H9 (cell line): ENCODE measurements at regions not wholly inside any gene's neighbourhood (a gene's known extent, or its start where the extent isn't known, plus 50 kb on each side); places are given as distances from the start of the nearest gene placed in this dataset.

Source experiments
- DNase-seq: peaks from one replicate; pipeline ENCODE4 v3.0.0-alpha.2; 2017
- H2AFZ ChIP-seq: one replicate; pipeline ENCODE4 v1.6.1; 2013; ENCODE audit warnings: mild to moderate bottlenecking, low read length, control low read depth, moderate library complexity
- H2AK5ac ChIP-seq: 2 replicates; pipeline ENCODE4 v1.6.1; 2013; ENCODE audit warnings: low read length, control low read depth, mixed read lengths; ENCODE audit not compliant: insufficient read length
- H2BK120ac ChIP-seq: one replicate; pipeline ENCODE4 v1.6.1; 2013; ENCODE audit warnings: low read depth, mild to moderate bottlenecking, low read length, control low read depth, inconsistent platforms; ENCODE audit not compliant: poor library complexity, severe bottlenecking
- H2BK12ac ChIP-seq: 2 replicates; pipeline ENCODE4 v1.6.1; 2013; ENCODE audit warnings: low read length, control low read depth, mixed read lengths, low read depth; ENCODE audit not compliant: insufficient read length
- H2BK15ac ChIP-seq: 2 replicates; pipeline ENCODE4 v1.6.1; 2013; ENCODE audit warnings: low read depth, low read length, control low read depth
- H2BK20ac ChIP-seq: one replicate; pipeline ENCODE4 v1.6.1; 2013; ENCODE audit warnings: low read depth, mild to moderate bottlenecking, low read length, control low read depth, inconsistent platforms; ENCODE audit not compliant: poor library complexity, severe bottlenecking
- H2BK5ac ChIP-seq: 2 replicates; pipeline ENCODE4 v1.6.1; 2013; ENCODE audit warnings: low read length, control low read depth, mixed read lengths; ENCODE audit not compliant: insufficient read length
- H3K14ac ChIP-seq: 2 replicates; pipeline ENCODE4 v1.6.1; 2013; ENCODE audit warnings: low read length, control low read depth; ENCODE audit not compliant: insufficient read depth
- H3K18ac ChIP-seq: 2 replicates; pipeline ENCODE4 v1.6.1; 2013; ENCODE audit warnings: low read depth, mild to moderate bottlenecking, mixed read lengths, low read length, control low read depth; ENCODE audit not compliant: insufficient read length
- H3K23ac ChIP-seq: 2 replicates; pipeline ENCODE4 v1.6.1; 2013; ENCODE audit warnings: low read length, control low read depth, mixed read lengths, low read depth; ENCODE audit not compliant: insufficient read length
- H3K23me2 ChIP-seq: 2 replicates; pipeline ENCODE4 v1.6.1; 2013; ENCODE audit warnings: low read depth, mild to moderate bottlenecking, mixed read lengths, low read length, control low read depth; ENCODE audit not compliant: insufficient read length, poor library complexity, severe bottlenecking
- H3K27ac ChIP-seq: 2 replicates; pipeline ENCODE4 v1.5.1; 2013; ENCODE audit warnings: low read length, control low read depth, mixed read lengths, low read depth; ENCODE audit not compliant: insufficient read length
- H3K27me3 ChIP-seq: 2 replicates; pipeline ENCODE4 v1.6.1; 2013; ENCODE audit warnings: low read length, control low read depth, inconsistent platforms; ENCODE audit not compliant: insufficient read depth
- H3K4ac ChIP-seq: 2 replicates; pipeline ENCODE4 v1.6.1; 2013; ENCODE audit warnings: low read depth, mild to moderate bottlenecking, control low read depth, inconsistent platforms, low read length, moderate library complexity
- H3K4me1 ChIP-seq: 2 replicates; pipeline ENCODE4 v1.6.1; 2013; ENCODE audit warnings: low read length, control low read depth, inconsistent platforms; ENCODE audit not compliant: insufficient read depth
- H3K4me2 ChIP-seq: 2 replicates; pipeline ENCODE4 v1.6.1; 2013; ENCODE audit warnings: low read length, control low read depth, mixed read lengths; ENCODE audit not compliant: insufficient read length, insufficient read depth
- H3K56ac ChIP-seq: 2 replicates; pipeline ENCODE4 v1.6.1; 2013; ENCODE audit warnings: low read depth, mild to moderate bottlenecking, mixed read lengths, low read length, control low read depth; ENCODE audit not compliant: insufficient read length
- H3K79me1 ChIP-seq: 2 replicates; pipeline ENCODE4 v1.6.1; 2013; ENCODE audit warnings: low read depth, mild to moderate bottlenecking, moderate library complexity, low read length, control low read depth, inconsistent platforms; ENCODE audit not compliant: insufficient read depth, poor library complexity, severe bottlenecking
- H3K79me2 ChIP-seq: 2 replicates; pipeline ENCODE4 v1.6.1; 2013; ENCODE audit warnings: low read length, control low read depth, inconsistent platforms; ENCODE audit not compliant: insufficient read depth
- H3K9ac ChIP-seq: 2 replicates; pipeline ENCODE4 v1.6.1; 2013; ENCODE audit warnings: low read length, control low read depth, mixed read lengths; ENCODE audit not compliant: insufficient read length; ENCODE audit errors: extremely low read depth
- H3K9me3 ChIP-seq: one replicate; pipeline ENCODE4 v1.6.1; 2013; ENCODE audit warnings: low read depth, low read length, inconsistent platforms; ENCODE audit not compliant: control insufficient read depth
- H3T11ph ChIP-seq: one replicate; pipeline ENCODE4 v1.6.1; 2013; ENCODE audit warnings: mild to moderate bottlenecking, low read length, control low read depth, inconsistent platforms
- H4K20me1 ChIP-seq: one replicate; pipeline ENCODE4 v1.6.1; 2013; ENCODE audit not compliant: control insufficient read depth, insufficient read length, insufficient read depth
- H4K5ac ChIP-seq: 2 replicates; pipeline ENCODE4 v1.6.1; 2013; ENCODE audit warnings: low read depth, mild to moderate bottlenecking, mixed read lengths, low read length, control low read depth; ENCODE audit not compliant: insufficient read length
- H4K8ac ChIP-seq: replicated peaks from 2 replicates; pipeline ENCODE4 v1.6.1; 2013; ENCODE audit warnings: low read length, control low read depth, mixed read lengths, low read depth; ENCODE audit not compliant: insufficient read length
- H4K91ac ChIP-seq: 2 replicates; pipeline ENCODE4 v1.6.1; 2013; ENCODE audit warnings: low read depth, mild to moderate bottlenecking, moderate library complexity, mixed read lengths, low read length, control low read depth; ENCODE audit not compliant: insufficient read length
- H3K27ac Mint-ChIP-seq, 3 experiments: 2 replicates in 2 of 3; 3 replicates in 1 of 3; pipeline ENCODE4 v1.8.0; 2020 to 2021; ENCODE audit warnings: mixed read lengths in 3 of 3, mild to moderate bottlenecking in 1 of 3, moderate library complexity in 1 of 3
- H3K27me3 Mint-ChIP-seq: 2 replicates; pipeline ENCODE4 v1.8.0; 2021; ENCODE audit warnings: low read depth, mild to moderate bottlenecking, moderate library complexity, mixed read lengths
- H3K36me3 Mint-ChIP-seq, 3 experiments: 2 replicates in 2 of 3; 3 replicates in 1 of 3; pipeline ENCODE4 v1.8.0; 2020 to 2021; ENCODE audit warnings: low read depth in 3 of 3, mixed read lengths in 3 of 3; ENCODE audit not compliant: insufficient read depth in 1 of 3
- H3K4me1 Mint-ChIP-seq, 2 experiments: 2 replicates each; pipeline ENCODE4 v1.8.0; 2020; ENCODE audit warnings: mixed read lengths in 2 of 2
- H3K4me3 Mint-ChIP-seq, 2 experiments: 2 replicates in 1 of 2; 3 replicates in 1 of 2; pipeline ENCODE4 v1.8.0; 2020 to 2021; ENCODE audit warnings: mild to moderate bottlenecking in 2 of 2, mixed read lengths in 2 of 2, moderate library complexity in 1 of 2
- H3K9me3 Mint-ChIP-seq, 2 experiments: 2 replicates in 1 of 2; 3 replicates in 1 of 2; pipeline ENCODE4 v1.8.0; 2020; ENCODE audit warnings: mild to moderate bottlenecking in 2 of 2, mixed read lengths in 2 of 2, moderate library complexity in 1 of 2
- CTCF ChIP-seq: fragments of 200-600 bp; sonication (generic); conservative IDR thresholded peaks from 3 replicates; pipeline ENCODE4 v1.8.0; 2021; ENCODE audit warnings: antibody characterized with exemption, mild to moderate bottlenecking
- WGBS: extraction: QIAGEN DNeasy Blood & Tissue Kit; methylation state at CpG from one replicate; pipeline ENCODE4 v1.1.7; 2013; ENCODE audit warnings: missing lambda C conversion rate, low lambda C conversion rate, mixed read lengths; ENCODE audit not compliant: insufficient read length; ENCODE audit errors: extremely low coverage; 5-methylcytosine and 5-hydroxymethylcytosine counted together

- H3K23ac ChIP-seq: no peak overlapping the region
- H3K27ac ChIP-seq: no peak overlapping the region
Observed at GRCh38 chr16:11471548-11471947, 115.2 kb downstream of the LITAF start.

More at GRCh38 chr16:11471548-11471947, 115.2 kb downstream of the LITAF start:
- H4K20me1 ChIP-seq: no peaks in the 10 kb centered on the region
- Mint-ChIP-seq H3K27ac (peak overlapping the region in 1 of 3 experiments; percentile 24; a peak in 2 of 7 replicates), H3K36me3 (no peaks in the 10 kb centered on the region), H3K4me3 (no peak overlapping the region), H3K9me3 (no peaks in the 10 kb centered on the region), H3K27me3 (peaks cover 2% of the 10 kb centered on the region), H3K4me1 (peaks cover 4 to 5% of the 10 kb centered on the region in 2 experiments; a peak in 3 of 4 replicates)
- no peak overlapping the region for H2BK15ac ChIP-seq
- H3K9me3 ChIP-seq: no peaks in the 10 kb centered on the region
- H3K4me2 ChIP-seq: no peak overlapping the region
- no peak overlapping the region for H2AFZ ChIP-seq
- no peak overlapping the region for H3K18ac ChIP-seq
- no CpG with 5 or more reads among the region's 12 CpGs for WGBS
- H3K4me1 ChIP-seq: no peaks in the 10 kb centered on the region
- no peak overlapping the region for H4K91ac ChIP-seq
- H4K5ac ChIP-seq: no peak overlapping the region
- H2AK5ac ChIP-seq: no peak overlapping the region
- DNase-seq: no peak
- H3K14ac ChIP-seq: no peak overlapping the region
- no peaks in the 10 kb centered on the region for H3K23me2 ChIP-seq
- no peak overlapping the region for H3K4ac ChIP-seq
- no peak overlapping the region for H3T11ph ChIP-seq
- no peak overlapping the region for H2BK20ac ChIP-seq
- no peak overlapping the region for H2BK12ac ChIP-seq
- H3K79me1 ChIP-seq: no peaks in the 10 kb centered on the region
- H4K8ac ChIP-seq: no peak overlapping the region
- no peak overlapping the region for H2BK5ac ChIP-seq
- H2BK120ac ChIP-seq: no peak overlapping the region
- no peak overlapping the region for H3K9ac ChIP-seq
- TF ChIP-seq CTCF: no peak
- no peaks in the 10 kb centered on the region for H3K79me2 ChIP-seq
- H3K27me3 ChIP-seq: no peaks in the 10 kb centered on the region
- H3K56ac ChIP-seq: no peak overlapping the region
